Brain microvascular endothelial cell (primary cell): ENCODE measurements at regions not wholly inside any gene's neighbourhood (a gene's known extent, or its start where the extent isn't known, plus 50 kb on each side); places are given as distances from the start of the nearest gene placed in this dataset.
"Not testable (repeated sequence)": the region's sequence is repeated elsewhere in the genome, so short reads cannot be mapped to it uniquely, and the experiment has no call there.

Experiments
- DNase-seq: peaks from one replicate; pipeline ENCODE4 v3.0.0-alpha.2; 2020
- H3K27ac ChIP-seq: fragments of 250-450 bp; sonication (Bioruptor Pico); 2 replicates; pipeline ENCODE4 v1.5.1; 2020; ENCODE audit warnings: mild to moderate bottlenecking, moderate library complexity
- H3K27me3 ChIP-seq: fragments of 250-450 bp; sonication (Bioruptor Pico); replicated peaks from 2 replicates; pipeline ENCODE4 v1.5.1; 2020; ENCODE audit warnings: mild to moderate bottlenecking
- H3K36me3 ChIP-seq: fragments of 250-450 bp; sonication (Bioruptor Pico); replicated peaks from 2 replicates; pipeline ENCODE4 v1.5.1; 2020; ENCODE audit warnings: mild to moderate bottlenecking
- H3K4me3 ChIP-seq: 2 replicates; pipeline ENCODE4 v1.5.1; 2011; ENCODE audit warnings: low read depth, mild to moderate bottlenecking, control low read depth, low read length, moderate library complexity
- CTCF ChIP-seq: IDR thresholded peaks from 2 replicates; pipeline ENCODE4 v1.5.1; 2011; ENCODE audit warnings: low read depth, mild to moderate bottlenecking, moderate library complexity, low read length, control low read depth, inconsistent platforms; ENCODE audit errors: missing control alignments
- in situ Hi-C: cut with HindIII; loops from 2 replicates; pipeline ENCODE4 v1.10.0; 2017; ENCODE audit warnings: low sequenced_read_pairs, low pct_ligation_motif_present

GRCh38 chr1:195701149-195701548 lies 907.1 kb downstream of the KCNT2 start:
- TF ChIP-seq CTCF: no peak
- no peak overlapping the region for H3K4me3 ChIP-seq
- in situ Hi-C loops: no loop called here
- H3K27me3 ChIP-seq: no peaks in the 10 kb centered on the region
- no peak for DNase-seq
- no peak overlapping the region for H3K27ac ChIP-seq
- no peaks in the 10 kb centered on the region for H3K36me3 ChIP-seq

- Histone ChIP-seq H3K27ac (no peak overlapping the region), H3K36me3 (no peaks in the 10 kb centered on the region), H3K4me3 (no peak overlapping the region), H3K27me3 (no peaks in the 10 kb centered on the region)
- in situ Hi-C loops: no loop called here
- DNase-seq: no peak
- no peak for TF ChIP-seq CTCF
Measured at GRCh38 chr1:195697130-195697529, 911.1 kb downstream of the KCNT2 start.

- H3K27me3 ChIP-seq: no peaks in the 10 kb centered on the region
- no peaks in the 10 kb centered on the region for H3K36me3 ChIP-seq
- no peak for DNase-seq
- no peak overlapping the region for H3K4me3 ChIP-seq
- in situ Hi-C loops: no loop called here
- H3K27ac ChIP-seq: no peak overlapping the region
- no peak for TF ChIP-seq CTCF
Measured at GRCh38 chr1:195686764-195687163, 921.5 kb downstream of the KCNT2 start.

GRCh38 chr1:195664628-195665027 lies 943.6 kb downstream of the KCNT2 start:
- H3K4me3 ChIP-seq: no peak overlapping the region
- H3K27ac ChIP-seq: no peak overlapping the region
- no peaks in the 10 kb centered on the region for H3K36me3 ChIP-seq
- in situ Hi-C loops: no loop called here
- H3K27me3 ChIP-seq: no peaks in the 10 kb centered on the region
- TF ChIP-seq CTCF: no peak
- no peak for DNase-seq

GRCh38 chr1:195663549-195664280 lies 944.5 kb downstream of the KCNT2 start:
- no peak for TF ChIP-seq CTCF
- in situ Hi-C loops: no loop called here

GRCh38 chr1:195656780-195657179 lies 951.5 kb downstream of the KCNT2 start:
- H3K36me3 ChIP-seq: no peaks in the 10 kb centered on the region
- no peak overlapping the region for H3K27ac ChIP-seq
- no peak for DNase-seq
- no peak overlapping the region for H3K4me3 ChIP-seq
- in situ Hi-C loops: no loop called here
- no peak for TF ChIP-seq CTCF
- no peaks in the 10 kb centered on the region for H3K27me3 ChIP-seq

More at GRCh38 chr1:195663549-195664280, 944.5 kb downstream of the KCNT2 start:
- DNase-seq: peak; percentile 32
- H3K4me3 ChIP-seq: no peak overlapping the region
- no peaks in the 10 kb centered on the region for H3K36me3 ChIP-seq
- no peak overlapping the region for H3K27ac ChIP-seq
- H3K27me3 ChIP-seq: no peaks in the 10 kb centered on the region

- DNase-seq, H3K36me3 ChIP-seq, H3K4me3 ChIP-seq, H3K27ac ChIP-seq, H3K27me3 ChIP-seq, in situ Hi-C loops: not testable (repeated sequence)
Measured at GRCh38 chr1:195648875-195649274, 959.4 kb downstream of the KCNT2 start.
